ENCODE measurements at regions not wholly inside any gene's neighbourhood (a gene's known extent, or its start where the extent isn't known, plus 50 kb on each side); places are given as distances from the start of the nearest gene placed in this dataset.

- DNase-seq (ENCODE audit: low read depth): no peak
- TF ChIP-seq CTCF (conservative IDR thresholded peaks at IDR 0.05; ENCODE audit: low read length): no peak
- no peak overlapping the region for H3K4me3 ChIP-seq (ENCODE audit: low read length)
These were observed 165.1 kb downstream of the SLIT2 start for GRCh38 chr4:20416800-20417199.

DNA sequence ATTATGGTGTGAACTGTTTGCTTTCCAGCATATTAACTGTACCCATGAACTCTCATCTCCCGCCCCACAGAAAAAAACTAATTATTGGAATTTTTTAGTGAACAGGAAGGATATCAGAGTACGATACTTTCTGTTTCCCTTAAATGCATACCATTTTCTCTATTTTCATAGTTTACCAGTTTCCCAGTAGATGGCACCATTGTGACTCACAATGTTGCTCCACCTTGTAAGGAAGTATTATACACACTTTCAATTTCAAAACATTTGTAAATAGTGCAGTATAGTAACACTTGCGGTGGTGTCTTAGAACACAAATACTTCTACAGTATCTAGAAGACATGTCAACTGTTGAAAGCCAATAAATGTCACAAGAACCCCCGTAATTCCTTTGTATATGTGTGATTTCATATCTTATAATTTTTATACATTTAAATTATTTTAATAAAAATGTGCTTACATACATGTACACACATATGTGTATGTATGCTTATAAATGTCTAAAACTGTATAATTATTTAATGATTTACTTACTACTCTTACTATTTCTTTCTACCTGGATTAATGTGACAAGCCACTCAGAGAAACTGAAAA lies 167.3 kb downstream of the SLIT2 start:
- peak; percentile 82 for DNase-seq (ENCODE audit: low read depth)
- peak overlapping the region; percentile 48 for H3K4me3 ChIP-seq (ENCODE audit: low read length)
- TF ChIP-seq CTCF (conservative IDR thresholded peaks at IDR 0.05; ENCODE audit: low read length): peak; percentile 67

- no peak for DNase-seq (ENCODE audit: low read depth)
- TF ChIP-seq CTCF (conservative IDR thresholded peaks at IDR 0.05; ENCODE audit: low read length): no peak
- H3K4me3 ChIP-seq (ENCODE audit: low read length): no peak overlapping the region
These were observed 169.4 kb downstream of the SLIT2 start for GRCh38 chr4:20420916-20421602.

GRCh38 chr4:20421603-20421985 lies 169.9 kb downstream of the SLIT2 start:
- DNase-seq (ENCODE audit: low read depth): peak; percentile 37
- no peak overlapping the region for H3K4me3 ChIP-seq (ENCODE audit: low read length)
- no peak for TF ChIP-seq CTCF (conservative IDR thresholded peaks at IDR 0.05; ENCODE audit: low read length)

DNA sequence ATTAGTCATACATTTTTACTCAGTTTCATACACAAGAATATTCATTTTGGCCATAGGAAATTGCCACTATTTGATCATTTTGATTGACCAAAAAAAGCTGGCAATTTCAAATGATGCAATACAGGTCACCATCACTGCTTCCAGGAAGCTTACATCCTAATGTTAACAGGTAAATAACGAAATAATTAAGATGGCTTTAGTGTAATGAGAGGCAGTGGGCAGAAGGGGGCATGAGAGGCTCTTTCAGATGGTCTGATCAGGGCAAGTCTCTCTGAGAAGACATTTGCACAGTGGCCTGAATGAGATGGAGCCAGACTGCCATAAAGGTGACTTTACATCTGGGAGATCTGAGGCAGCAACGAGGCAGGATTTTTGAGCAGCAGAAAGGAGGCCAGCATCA lies 170.7 kb downstream of the SLIT2 start:
- peak; percentile 49 for DNase-seq (ENCODE audit: low read depth)
- no peak overlapping the region for H3K4me3 ChIP-seq (ENCODE audit: low read length)
- peak; percentile 67 for TF ChIP-seq CTCF (conservative IDR thresholded peaks at IDR 0.05; ENCODE audit: low read length)

DNA sequence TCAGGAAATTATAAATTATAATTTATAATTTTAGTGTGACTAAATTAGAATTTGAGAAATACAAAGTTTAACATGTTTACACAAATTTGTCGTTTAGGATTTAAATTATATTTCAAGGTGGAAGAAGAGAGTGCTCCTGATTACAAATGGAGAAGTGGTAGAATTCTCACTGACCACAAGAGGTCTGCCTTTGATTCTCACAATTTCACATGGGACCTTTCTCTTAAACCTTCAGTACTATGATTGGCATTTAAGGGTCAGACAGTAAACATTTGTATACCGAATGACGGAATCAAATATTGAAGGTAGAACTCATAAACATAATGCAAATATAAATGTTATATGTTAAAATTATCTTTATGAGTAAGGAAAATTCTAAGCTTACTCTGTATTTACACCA lies 171.7 kb downstream of the SLIT2 start:
- DNase-seq (ENCODE audit: low read depth): no peak
- no peak for TF ChIP-seq CTCF (conservative IDR thresholded peaks at IDR 0.05; ENCODE audit: low read length)
- H3K4me3 ChIP-seq (ENCODE audit: low read length): no peak overlapping the region

GRCh38 chr4:20426028-20426427 lies 174.3 kb downstream of the SLIT2 start:
- no peak for DNase-seq (ENCODE audit: low read depth)
- H3K4me3 ChIP-seq (ENCODE audit: low read length): no peak overlapping the region
- no peak for TF ChIP-seq CTCF (conservative IDR thresholded peaks at IDR 0.05; ENCODE audit: low read length)
